ENCODE measurements at regions not wholly inside any gene's neighbourhood (a gene's known extent, or its start where the extent isn't known, plus 50 kb on each side); places are given as distances from the start of the nearest gene placed in this dataset.

- Histone ChIP-seq H3K9me3 (no peaks in the 10 kb centered on the region), H3K4me3 (no peak overlapping the region), H3K27ac (no peak overlapping the region), H3K36me3 (no peaks in the 10 kb centered on the region), H3K27me3 (no peaks in the 10 kb centered on the region), H3K4me1 (no peaks in the 10 kb centered on the region)
- intact Hi-C loops (cut with DNase I; ENCODE audit: low total_unique reads), result no loop called here
- TF ChIP-seq POLR2A (IDR thresholded peaks at IDR 0.05), result no peak
- no peak for TF ChIP-seq EP300 (IDR thresholded peaks at IDR 0.05)
- no peak for TF ChIP-seq POLR2AphosphoS5 (IDR thresholded peaks at IDR 0.05)
- WGBS, 5 donors, result 42 to 60% (median 53%) methylated on average over 2 of the region's 2 CpGs
- DNase-seq, result peak in 1 of 2 donors; percentile 10
These were observed 345.1 kb downstream of the ARL4A start for GRCh38 chr7:13032576-13032975.

GRCh38 chr7:13034693-13035092, 347.3 kb downstream of the ARL4A start:
- Histone ChIP-seq H3K9me3 (no peaks in the 10 kb centered on the region), H3K27me3 (no peaks in the 10 kb centered on the region), H3K4me1 (no peaks in the 10 kb centered on the region), H3K4me3 (no peak overlapping the region), H3K27ac (no peak overlapping the region), H3K36me3 (no peaks in the 10 kb centered on the region)
- TF ChIP-seq EP300 (IDR thresholded peaks at IDR 0.05), result no peak
- TF ChIP-seq POLR2AphosphoS5 (IDR thresholded peaks at IDR 0.05), result no peak
- TF ChIP-seq CTCF (IDR thresholded peaks at IDR 0.05), result no peak
- no peak for TF ChIP-seq POLR2A (IDR thresholded peaks at IDR 0.05)
- intact Hi-C loops (cut with DNase I; ENCODE audit: low total_unique reads), result no loop called here
- DNase-seq, result no peak
- 91 to 100% (median 97%) methylated on average over 1 of the region's 1 CpG for WGBS, 5 donors

GRCh38 chr7:13035233-13035632, 347.8 kb downstream of the ARL4A start:
- no peaks in the 10 kb centered on the region for H3K27me3 ChIP-seq
- DNase-seq, result no peak
- no peaks in the 10 kb centered on the region for H3K4me1 ChIP-seq
- H3K36me3 ChIP-seq, result no peaks in the 10 kb centered on the region
- TF ChIP-seq POLR2A (IDR thresholded peaks at IDR 0.05) (no peak), EP300 (IDR thresholded peaks at IDR 0.05) (no peak), CTCF (IDR thresholded peaks at IDR 0.05) (no peak), POLR2AphosphoS5 (IDR thresholded peaks at IDR 0.05) (no peak)
- H3K27ac ChIP-seq, result no peak overlapping the region
- WGBS, 5 donors, result 81 to 98% (median 92%) methylated on average over 4 of the region's 4 CpGs
- no peaks in the 10 kb centered on the region for H3K9me3 ChIP-seq
- no peak overlapping the region for H3K4me3 ChIP-seq
- intact Hi-C loops (cut with DNase I; ENCODE audit: low total_unique reads), result no loop called here

- Histone ChIP-seq H3K27ac (no peak overlapping the region), H3K4me3 (no peak overlapping the region), H3K9me3 (no peaks in the 10 kb centered on the region), H3K4me1 (no peaks in the 10 kb centered on the region), H3K27me3 (no peaks in the 10 kb centered on the region), H3K36me3 (no peaks in the 10 kb centered on the region)
- DNase-seq, result no peak
- intact Hi-C loops (cut with DNase I; ENCODE audit: low total_unique reads), result no loop called here
- no peak for TF ChIP-seq CTCF (IDR thresholded peaks at IDR 0.05)
- no peak for TF ChIP-seq POLR2AphosphoS5 (IDR thresholded peaks at IDR 0.05)
- no peak for TF ChIP-seq EP300 (IDR thresholded peaks at IDR 0.05)
- no peak for TF ChIP-seq POLR2A (IDR thresholded peaks at IDR 0.05)
These were observed 348.9 kb downstream of the ARL4A start for GRCh38 chr7:13036256-13036780.

GRCh38 chr7:13037216-13037615, 349.8 kb downstream of the ARL4A start:
- no peaks in the 10 kb centered on the region for H3K36me3 ChIP-seq
- WGBS, 5 donors, result 0 to 33% (median 16%) methylated on average over 1 of the region's 1 CpG
- no peaks in the 10 kb centered on the region for H3K27me3 ChIP-seq
- H3K9me3 ChIP-seq, result no peaks in the 10 kb centered on the region
- TF ChIP-seq POLR2A (IDR thresholded peaks at IDR 0.05) (no peak), EP300 (IDR thresholded peaks at IDR 0.05) (no peak), POLR2AphosphoS5 (IDR thresholded peaks at IDR 0.05) (no peak), CTCF (IDR thresholded peaks at IDR 0.05) (no peak)
- intact Hi-C loops (cut with DNase I; ENCODE audit: low total_unique reads), result no loop called here
- DNase-seq, result no peak
- no peak overlapping the region for H3K4me3 ChIP-seq
- no peaks in the 10 kb centered on the region for H3K4me1 ChIP-seq
- no peak overlapping the region for H3K27ac ChIP-seq

All from stomach (tissue), 8 donors.